ENCODE measurements at regions not wholly inside any gene's neighbourhood (a gene's known extent, or its start where the extent isn't known, plus 50 kb on each side); places are given as distances from the start of the nearest gene placed in this dataset.
"Not testable (repeated sequence)": the region's sequence is repeated elsewhere in the genome, so short reads cannot be mapped to it uniquely, and the experiment has no call there.

- TF ChIP-seq SMC3 (IDR thresholded peaks at IDR 0.05); RFX5 (IDR thresholded peaks at IDR 0.05); ELK1 (IDR thresholded peaks at IDR 0.05; ENCODE audit: low read depth, low read length); JUNB (IDR thresholded peaks at IDR 0.05); TP53 (CRISPR knock-in tag; IDR thresholded peaks at IDR 0.05); EP300 (IDR thresholded peaks at IDR 0.05); POLR2A (IDR thresholded peaks at IDR 0.05; ENCODE audit: low read length); PHF8 (IDR thresholded peaks at IDR 0.05; ENCODE audit: borderline replicate concordance, low read depth); MAZ (IDR thresholded peaks at IDR 0.05; ENCODE audit: borderline replicate concordance, low read depth, low read length); CEBPB (IDR thresholded peaks at IDR 0.05); RNF2 (IDR thresholded peaks at IDR 0.05; ENCODE audit: borderline replicate concordance, low read depth): not testable (repeated sequence)
- TF ChIP-seq, protein P1, sequence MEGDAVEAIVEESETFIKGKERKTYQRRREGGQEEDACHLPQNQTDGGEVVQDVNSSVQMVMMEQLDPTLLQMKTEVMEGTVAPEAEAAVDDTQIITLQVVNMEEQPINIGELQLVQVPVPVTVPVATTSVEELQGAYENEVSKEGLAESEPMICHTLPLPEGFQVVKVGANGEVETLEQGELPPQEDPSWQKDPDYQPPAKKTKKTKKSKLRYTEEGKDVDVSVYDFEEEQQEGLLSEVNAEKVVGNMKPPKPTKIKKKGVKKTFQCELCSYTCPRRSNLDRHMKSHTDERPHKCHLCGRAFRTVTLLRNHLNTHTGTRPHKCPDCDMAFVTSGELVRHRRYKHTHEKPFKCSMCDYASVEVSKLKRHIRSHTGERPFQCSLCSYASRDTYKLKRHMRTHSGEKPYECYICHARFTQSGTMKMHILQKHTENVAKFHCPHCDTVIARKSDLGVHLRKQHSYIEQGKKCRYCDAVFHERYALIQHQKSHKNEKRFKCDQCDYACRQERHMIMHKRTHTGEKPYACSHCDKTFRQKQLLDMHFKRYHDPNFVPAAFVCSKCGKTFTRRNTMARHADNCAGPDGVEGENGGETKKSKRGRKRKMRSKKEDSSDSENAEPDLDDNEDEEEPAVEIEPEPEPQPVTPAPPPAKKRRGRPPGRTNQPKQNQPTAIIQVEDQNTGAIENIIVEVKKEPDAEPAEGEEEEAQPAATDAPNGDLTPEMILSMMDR (IDR thresholded peaks at IDR 0.05) = not testable (repeated sequence)
- TF ChIP-seq, protein P2, sequence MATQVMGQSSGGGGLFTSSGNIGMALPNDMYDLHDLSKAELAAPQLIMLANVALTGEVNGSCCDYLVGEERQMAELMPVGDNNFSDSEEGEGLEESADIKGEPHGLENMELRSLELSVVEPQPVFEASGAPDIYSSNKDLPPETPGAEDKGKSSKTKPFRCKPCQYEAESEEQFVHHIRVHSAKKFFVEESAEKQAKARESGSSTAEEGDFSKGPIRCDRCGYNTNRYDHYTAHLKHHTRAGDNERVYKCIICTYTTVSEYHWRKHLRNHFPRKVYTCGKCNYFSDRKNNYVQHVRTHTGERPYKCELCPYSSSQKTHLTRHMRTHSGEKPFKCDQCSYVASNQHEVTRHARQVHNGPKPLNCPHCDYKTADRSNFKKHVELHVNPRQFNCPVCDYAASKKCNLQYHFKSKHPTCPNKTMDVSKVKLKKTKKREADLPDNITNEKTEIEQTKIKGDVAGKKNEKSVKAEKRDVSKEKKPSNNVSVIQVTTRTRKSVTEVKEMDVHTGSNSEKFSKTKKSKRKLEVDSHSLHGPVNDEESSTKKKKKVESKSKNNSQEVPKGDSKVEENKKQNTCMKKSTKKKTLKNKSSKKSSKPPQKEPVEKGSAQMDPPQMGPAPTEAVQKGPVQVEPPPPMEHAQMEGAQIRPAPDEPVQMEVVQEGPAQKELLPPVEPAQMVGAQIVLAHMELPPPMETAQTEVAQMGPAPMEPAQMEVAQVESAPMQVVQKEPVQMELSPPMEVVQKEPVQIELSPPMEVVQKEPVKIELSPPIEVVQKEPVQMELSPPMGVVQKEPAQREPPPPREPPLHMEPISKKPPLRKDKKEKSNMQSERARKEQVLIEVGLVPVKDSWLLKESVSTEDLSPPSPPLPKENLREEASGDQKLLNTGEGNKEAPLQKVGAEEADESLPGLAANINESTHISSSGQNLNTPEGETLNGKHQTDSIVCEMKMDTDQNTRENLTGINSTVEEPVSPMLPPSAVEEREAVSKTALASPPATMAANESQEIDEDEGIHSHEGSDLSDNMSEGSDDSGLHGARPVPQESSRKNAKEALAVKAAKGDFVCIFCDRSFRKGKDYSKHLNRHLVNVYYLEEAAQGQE (IDR thresholded peaks at IDR 0.05) = not testable (repeated sequence)
Measured at GRCh38 chr9:66647675-66648074, 252.8 kb upstream of the ZNF658 start.
